H1 (cell line): ENCODE measurements at regions not wholly inside any gene's neighbourhood (a gene's known extent, or its start where the extent isn't known, plus 50 kb on each side); places are given as distances from the start of the nearest gene placed in this dataset.

Source experiments
- BACH1 ChIP-seq: IDR thresholded peaks from 2 replicates; pipeline ENCODE4 v1.6.1; 2012; ENCODE audit warnings: low read length, improper control_type of control experiment
- CHD7 ChIP-seq: fragments of 300-600 bp; sonication (generic); IDR thresholded peaks from 2 replicates; pipeline ENCODE4 v1.7.1; 2012; ENCODE audit warnings: low read length, moderate library complexity, mild to moderate bottlenecking, inconsistent platforms; ENCODE audit not compliant: insufficient replicate concordance
- RBBP5 ChIP-seq: IDR thresholded peaks from 2 replicates; pipeline ENCODE4 v1.7.1; 2012; ENCODE audit warnings: low read depth, mild to moderate bottlenecking, inconsistent platforms, low read length, moderate library complexity, borderline replicate concordance
- SIX5 ChIP-seq: IDR thresholded peaks from 2 replicates; pipeline ENCODE4 v1.6.1; 2011; ENCODE audit warnings: mild to moderate bottlenecking, low read depth, low read length

- TF ChIP-seq SIX5: no peak
- no peak for TF ChIP-seq RBBP5
- no peak for TF ChIP-seq BACH1
- no peak for TF ChIP-seq CHD7
- TF ChIP-seq, all 59 proteins: peak for 0
Observed at GRCh38 chr4:179182741-179183140, 1740.5 kb upstream of the AGA start (continued).
